ENCODE measurements at regions not wholly inside any gene's neighbourhood (a gene's known extent, or its start where the extent isn't known, plus 50 kb on each side); places are given as distances from the start of the nearest gene placed in this dataset.
"Not testable (repeated sequence)": the region's sequence is repeated elsewhere in the genome, so short reads cannot be mapped to it uniquely, and the experiment has no call there.

DNA sequence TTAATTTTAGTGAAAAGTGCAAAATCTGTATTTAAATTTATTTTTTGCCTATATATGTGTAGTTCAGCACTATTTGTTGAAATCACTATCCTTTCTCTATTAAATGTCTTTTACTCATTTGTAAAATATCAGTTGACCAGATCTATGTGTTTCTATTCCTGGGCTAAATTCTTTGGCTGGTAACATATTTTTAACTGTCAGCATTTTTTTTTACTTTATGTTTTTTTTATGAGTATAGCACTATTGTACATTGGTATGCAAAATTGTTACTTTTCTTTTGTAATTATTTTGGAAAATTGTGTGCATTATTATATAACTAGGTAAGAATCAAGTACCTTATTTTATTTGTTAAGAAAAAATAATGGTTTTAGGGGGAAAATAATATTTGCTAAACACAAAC is 582.8 kb upstream of the ADGRB3 start:
- no peak for DNase-seq

- DNase-seq: no peak
Observed at GRCh38 chr6:68049562-68049961, 585.5 kb upstream of the ADGRB3 start.

- no peak for DNase-seq
Observed at GRCh38 chr6:68046756-68047155, 588.3 kb upstream of the ADGRB3 start.

DNA sequence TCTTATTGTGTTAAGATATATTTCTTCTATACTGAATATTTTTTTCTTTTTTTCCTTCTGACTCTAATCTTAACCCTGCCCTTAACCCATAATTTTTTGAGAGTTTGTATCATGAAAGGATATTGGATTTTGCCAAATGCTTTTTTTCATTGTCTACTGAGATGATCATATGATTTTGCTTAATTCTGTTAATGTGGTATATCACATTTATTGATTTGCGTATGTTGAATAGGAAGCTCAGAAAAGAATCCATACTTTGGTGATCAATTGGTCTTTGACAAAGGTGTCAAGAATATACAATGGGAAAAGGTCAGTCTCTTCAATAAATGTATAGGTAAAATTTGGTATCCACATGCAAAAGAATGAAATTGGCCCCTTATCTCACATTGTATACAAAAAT is 588.8 kb upstream of the ADGRB3 start:
- no peak for DNase-seq

DNA sequence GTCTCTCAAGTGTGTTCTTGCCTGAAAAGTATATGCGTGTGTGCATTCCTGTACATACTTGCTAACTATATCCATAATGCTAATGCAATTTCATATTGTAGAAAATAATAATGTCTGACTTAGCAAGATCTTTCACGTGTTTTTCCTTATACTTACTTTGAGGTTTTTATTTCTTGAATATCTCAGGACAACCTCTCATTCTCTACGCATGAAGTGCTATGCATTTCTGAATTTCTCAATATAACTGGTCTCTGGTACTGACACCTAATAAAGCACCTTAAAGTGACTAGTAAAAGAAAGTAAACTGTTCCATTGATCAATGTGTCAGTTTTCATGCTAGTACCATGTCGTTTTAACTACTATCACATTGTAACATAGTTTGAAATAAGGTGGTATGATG is 589.9 kb upstream of the ADGRB3 start:
- no peak for DNase-seq

- DNase-seq: no peak
Observed at GRCh38 chr6:68044264-68044663, 590.8 kb upstream of the ADGRB3 start.

GRCh38 chr6:68043122-68043398 is 592.0 kb upstream of the ADGRB3 start:
- DNase-seq: no peak

DNA sequence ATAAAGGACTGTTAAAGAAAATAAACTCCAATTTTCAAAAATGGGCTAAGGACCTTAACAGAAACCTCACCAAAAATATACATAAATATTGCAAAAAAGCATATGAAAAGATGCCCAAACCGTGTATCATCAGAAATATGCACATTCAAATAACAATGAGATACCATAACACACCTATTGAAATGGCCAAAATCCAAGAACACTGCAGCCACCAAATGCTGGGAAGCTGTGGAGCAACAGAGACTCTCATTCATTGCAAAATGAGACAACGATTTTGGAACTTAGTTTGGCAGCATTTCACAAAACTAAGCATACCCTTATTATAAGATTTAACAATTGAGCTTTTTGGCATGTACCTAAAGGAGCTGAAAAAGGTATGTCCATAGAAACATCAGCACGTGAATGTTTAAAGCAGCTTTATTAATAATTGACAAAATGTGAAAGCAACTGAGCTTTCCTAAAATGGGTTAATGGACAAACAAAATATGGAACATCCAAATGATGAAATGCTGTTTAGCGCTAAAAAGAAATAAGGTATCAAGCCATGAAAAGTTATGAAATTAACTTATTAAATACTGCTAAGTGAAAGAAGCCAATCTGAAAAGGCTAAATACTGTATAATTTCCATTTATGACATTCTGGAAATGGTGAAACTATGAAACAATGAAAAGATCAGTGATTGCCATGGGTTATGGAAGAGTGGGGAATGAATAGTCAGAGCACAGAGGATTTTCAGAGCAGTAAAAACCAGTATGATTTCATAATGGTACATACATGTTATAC is 592.6 kb upstream of the ADGRB3 start:
- DNase-seq: no peak

DNA sequence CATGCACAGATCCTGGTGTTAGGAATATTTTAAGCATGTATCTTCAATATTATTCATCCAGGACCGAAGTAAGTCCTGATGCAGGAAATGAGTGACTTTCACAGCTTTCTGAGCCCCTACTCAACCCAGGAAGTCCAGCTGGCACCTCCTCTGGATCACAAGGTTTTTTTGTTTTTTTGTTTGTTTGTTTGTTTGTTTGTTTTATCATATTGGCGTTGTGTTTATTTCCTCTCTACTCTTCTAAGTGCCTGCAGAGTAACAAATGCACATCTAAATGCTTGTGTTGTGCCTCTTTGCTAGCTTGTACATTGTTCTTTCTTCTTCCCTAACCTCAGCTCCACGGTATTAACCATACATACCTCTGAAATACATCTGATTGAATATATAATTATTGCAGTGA is 594.3 kb upstream of the ADGRB3 start:
- no peak for DNase-seq

GRCh38 chr6:68040312-68040778 is 594.7 kb upstream of the ADGRB3 start:
- DNase-seq: no peak

GRCh38 chr6:68039641-68040311 is 595.3 kb upstream of the ADGRB3 start:
- DNase-seq: no peak

DNA sequence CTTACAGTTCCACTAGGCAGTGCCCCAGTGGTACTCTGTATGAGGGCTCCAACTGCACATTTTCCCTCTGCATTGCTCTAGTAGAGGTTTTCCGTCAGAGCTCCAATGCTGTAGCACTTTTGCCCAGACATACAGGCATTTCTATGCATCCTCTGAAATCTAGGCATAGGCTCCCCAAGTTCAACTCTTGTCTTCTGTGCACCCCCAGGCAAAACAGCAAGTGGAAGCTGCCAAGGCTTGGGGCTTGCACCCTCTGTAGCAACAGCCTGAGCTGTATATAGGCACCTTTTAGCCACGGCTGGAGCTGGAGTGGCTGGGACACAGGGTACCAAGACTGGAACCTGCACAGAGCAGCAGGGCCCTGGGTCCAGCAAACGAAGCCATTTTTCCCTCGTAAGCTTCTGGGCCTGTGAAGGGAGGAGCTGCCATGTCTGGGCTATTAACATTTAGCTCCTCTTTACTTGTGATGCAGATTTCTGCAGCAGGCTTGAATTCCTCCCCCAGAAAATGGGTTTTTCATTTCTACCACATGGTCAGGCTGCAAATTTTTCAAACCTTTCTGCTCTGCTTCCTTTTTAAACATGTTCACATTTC is 596.2 kb upstream of the ADGRB3 start:
- no peak for DNase-seq

- DNase-seq: no peak
Observed at GRCh38 chr6:68032217-68032616, 602.9 kb upstream of the ADGRB3 start.

DNA sequence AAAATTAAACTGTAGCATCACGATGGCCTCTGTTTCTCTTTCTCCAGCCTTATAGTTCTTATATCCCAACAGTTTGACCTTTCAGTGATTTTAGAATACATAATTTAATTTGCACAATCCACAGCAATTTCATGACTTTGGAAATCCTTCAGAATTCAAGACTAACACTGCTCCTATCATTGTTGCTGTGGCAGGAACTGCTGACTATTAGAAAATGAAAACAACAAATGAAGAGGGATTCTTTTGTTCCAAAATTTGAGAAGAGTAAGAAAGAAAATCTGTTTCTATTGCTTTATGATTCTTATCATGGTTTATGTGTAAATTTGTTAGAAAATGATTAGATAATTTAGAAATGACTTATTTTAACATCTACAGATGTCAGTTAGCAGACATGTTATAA is 604.0 kb upstream of the ADGRB3 start:
- no peak for DNase-seq

DNA sequence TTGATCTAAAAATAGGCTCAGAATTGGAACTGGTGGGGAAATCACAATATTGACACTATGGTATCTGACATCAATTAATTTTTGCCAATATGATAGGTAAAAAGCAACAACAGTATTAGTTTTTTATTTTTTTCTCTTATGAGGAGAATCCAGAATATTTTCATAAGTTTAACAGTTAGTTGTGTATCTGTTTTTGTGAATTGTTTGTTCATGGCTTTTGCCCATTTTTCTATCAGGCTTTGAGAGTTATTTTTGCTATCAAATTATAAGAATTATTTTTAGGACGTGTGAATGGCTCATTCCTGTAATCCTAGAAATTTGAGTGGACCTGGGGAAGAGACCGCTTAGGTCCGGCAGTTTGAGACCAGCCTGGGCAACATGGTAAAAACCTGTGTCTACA is 608.6 kb upstream of the ADGRB3 start:
- DNase-seq: no peak

DNA sequence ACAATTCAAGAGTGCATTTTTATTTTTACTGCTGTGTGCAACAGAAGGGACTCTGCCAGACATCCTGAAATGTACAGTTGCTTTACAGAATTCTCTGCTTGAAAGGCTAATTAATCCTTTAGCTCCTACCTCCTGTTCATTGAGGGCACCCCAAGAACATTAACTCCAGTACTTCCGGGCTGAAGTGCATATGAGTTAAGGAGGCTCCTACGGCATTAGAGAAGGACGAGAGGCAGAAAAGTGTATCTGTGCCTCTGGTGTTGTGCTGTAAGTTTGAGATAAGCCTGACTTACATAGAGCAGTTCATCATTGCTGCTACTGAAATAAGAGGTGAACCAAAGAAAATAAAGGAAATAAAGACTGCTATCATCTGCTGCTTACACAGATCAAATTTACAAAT is 609.3 kb upstream of the ADGRB3 start:
- DNase-seq: no peak

DNA sequence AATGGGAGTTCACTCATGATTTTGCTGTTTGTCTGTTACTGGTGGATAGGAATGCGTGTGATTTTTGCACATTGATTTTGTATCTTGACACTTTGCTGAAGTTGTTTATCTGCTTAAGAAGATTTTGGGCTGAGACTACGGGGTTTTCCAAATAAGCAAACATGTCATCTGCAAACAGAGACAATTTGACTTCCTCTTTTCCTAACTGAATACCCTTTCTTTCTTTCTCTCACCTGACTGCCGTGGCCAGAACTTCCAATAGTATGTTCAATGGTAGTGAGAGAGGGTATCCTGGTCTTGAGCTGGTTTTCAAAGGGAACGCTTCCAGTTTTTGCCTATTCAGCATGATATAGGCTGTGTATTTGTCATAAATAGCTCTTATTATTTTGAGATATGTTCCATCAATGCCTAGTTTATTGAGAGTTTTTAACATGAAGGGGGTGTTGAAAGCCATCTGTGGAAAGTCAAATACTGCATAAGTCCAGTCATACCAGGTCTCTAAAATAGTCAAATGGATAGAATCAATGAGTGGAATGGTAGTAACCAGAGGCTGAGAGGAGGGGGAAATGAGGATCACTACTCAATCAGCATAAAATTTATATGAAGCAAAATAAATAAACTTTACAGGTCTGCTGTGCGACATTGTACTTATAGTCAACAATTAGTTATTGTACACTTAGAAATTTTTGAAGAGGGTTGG is 610.4 kb upstream of the ADGRB3 start:
- no peak for DNase-seq

DNA sequence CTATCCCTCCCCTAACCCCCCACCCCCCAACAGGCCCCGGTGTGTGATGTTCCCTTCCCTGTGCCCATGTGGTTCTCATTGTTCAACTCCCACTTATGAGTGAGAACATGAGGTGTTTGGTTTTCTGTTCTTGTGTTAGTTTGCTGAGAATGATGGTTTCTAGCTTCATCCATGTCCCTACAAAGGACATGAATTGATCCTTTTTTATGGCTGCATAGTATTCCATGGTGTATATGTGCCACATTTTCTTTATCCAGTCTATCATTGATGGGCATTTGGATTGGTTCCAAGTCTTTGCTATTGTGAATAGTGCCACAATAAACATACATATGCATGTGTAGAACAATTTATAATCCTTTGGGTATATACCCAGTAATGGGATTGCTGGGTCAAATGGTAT is 612.1 kb upstream of the ADGRB3 start:
- DNase-seq: not testable (repeated sequence)

DNA sequence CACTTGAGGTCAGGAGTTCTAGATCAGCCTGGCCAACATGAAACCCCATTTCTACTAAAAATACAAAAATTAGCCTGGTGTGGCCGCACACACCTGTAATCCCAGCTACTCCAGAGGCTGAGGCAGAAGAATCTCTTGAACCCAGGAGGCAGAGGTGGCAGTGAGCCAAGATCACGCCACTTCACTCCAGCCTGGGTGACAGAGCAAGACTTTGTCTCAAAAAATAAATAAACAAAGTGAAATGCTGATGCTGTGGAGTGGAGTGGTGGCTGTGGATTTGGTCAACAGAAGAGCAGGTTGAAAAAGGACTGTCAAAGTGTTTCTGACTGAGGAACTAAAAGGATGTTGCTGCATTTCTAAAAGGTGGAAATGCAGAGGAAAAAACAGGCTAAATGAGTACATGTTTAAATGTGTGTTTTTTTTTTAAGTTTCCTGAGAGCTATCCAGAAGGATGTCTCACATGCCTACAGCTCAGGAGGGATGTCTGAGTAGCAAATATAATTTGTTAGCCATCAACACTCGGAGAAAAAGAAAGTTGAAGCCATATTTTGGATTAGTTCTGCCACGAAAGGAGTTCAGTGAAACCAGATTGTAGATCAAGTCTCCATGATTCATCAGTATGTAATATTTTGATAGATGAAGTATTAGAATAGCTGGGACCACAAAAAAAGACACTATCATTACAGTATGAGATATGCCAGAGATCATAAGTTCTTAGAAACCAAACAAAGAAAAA is 621.1 kb upstream of the ADGRB3 start:
- DNase-seq: no peak

DNA sequence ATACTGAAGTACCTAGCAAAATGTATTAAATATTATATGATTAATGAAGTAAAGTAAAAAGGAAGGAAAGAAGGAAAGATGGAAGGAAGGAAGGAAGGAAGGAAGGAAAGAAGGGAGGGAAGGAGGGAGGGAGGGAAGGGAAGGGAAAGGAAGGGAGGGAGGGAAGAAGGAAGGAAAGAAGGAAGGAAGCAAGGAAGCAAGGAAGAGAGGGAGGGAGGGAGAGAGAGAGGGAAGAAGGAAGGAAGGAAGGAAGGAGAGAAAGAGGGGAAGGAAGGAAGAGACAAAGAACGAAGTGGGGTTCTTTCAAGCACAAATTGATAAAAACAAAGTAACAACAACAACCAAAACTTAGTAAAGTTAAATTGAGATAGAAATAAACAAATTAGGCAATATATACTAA is 622.3 kb upstream of the ADGRB3 start:
- no peak for DNase-seq

- DNase-seq: no peak
Observed at GRCh38 chr6:68010936-68011335, 624.1 kb upstream of the ADGRB3 start.

- no peak for DNase-seq
Observed at GRCh38 chr6:68008445-68008844, 626.6 kb upstream of the ADGRB3 start.

DNA sequence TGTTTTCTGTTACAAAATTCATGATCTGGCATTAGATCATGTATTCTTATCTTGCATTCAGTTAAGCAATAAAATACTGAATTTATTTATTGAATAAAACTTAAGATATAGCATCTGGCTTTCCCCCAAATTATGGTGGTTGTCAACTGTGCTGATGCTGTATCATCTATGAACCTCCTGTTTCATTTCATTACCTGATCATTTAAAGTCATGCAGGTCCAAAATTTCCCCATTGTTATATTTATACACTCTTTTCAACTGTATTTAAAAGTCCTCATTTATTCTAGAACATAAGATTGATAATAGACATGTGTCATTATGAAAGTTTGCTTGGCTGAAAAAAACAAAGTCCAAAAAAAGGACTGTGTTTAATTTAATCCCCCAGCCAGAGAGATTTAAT is 627.4 kb upstream of the ADGRB3 start:
- DNase-seq: no peak

Measured in right hindlimb (tissue), 1 donor.